GM18511 (cell line): ENCODE measurements at regions not wholly inside any gene's neighbourhood (a gene's known extent, or its start where the extent isn't known, plus 50 kb on each side); places are given as distances from the start of the nearest gene placed in this dataset.

Experiments used
- ATAC-seq: cut with Tn5 transposase; IDR thresholded peaks from one replicate; pipeline ENCODE4 v1.9.1; 2021; ENCODE audit warnings: mild to moderate bottlenecking, moderate library complexity; ENCODE audit not compliant: unreplicated experiment

DNA sequence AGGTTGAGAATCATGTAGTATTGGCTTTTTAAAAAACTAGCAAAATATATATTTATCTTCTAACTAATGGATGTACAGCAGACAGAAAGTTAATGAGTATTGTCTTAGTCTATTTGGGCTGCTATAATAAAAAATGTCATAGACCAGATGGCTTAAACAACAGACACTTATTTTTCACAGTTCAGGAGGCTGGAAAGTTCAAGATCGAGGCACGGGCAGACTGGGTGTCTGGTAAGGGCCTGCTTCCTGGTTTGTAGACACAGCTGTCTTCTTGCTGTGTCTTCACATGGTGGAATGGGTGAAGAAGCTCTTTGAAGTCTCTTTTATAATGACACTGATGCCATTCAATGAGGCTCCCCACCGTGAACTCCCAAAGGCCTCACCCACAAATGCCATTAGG lies 70.1 kb upstream of the KRR1 start:
- no peak for ATAC-seq

DNA sequence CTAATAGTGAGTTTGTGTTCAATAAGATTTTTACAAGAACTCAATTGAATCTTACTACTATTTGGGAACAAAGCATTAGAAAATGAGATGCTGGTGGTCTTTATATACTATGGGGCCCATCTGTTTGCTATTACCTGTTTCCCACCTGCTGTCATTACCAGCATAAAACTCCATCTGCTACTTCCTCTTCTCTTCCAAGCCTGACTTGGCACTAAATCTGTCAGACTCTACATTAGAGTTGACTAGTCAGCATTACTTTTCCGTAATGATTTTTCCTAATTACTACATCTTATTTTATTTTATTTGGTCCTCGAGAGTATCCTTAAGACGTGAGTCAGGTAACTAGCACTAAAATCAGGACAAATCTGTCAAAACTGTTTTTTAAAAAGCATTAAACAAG lies 68.1 kb upstream of the KRR1 start:
- ATAC-seq, result no peak

DNA sequence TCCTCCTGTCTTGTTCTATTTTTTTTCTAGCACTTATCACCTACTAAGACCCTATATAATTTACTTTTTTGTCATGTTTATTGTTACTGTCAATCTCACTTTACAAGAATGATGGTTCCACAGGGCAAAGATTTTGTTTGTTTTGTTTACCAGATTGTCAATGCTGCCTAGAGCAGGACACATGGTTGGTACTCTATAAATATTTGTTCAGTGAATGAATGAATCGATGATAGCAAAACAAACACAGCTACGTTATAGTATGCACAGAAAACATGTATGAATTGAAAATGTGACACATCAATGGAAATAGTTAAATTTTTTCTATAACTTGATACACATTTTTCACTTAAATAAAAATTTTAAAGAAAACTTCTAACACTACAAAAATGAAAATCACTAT lies 67.1 kb upstream of the KRR1 start:
- ATAC-seq, result no peak

DNA sequence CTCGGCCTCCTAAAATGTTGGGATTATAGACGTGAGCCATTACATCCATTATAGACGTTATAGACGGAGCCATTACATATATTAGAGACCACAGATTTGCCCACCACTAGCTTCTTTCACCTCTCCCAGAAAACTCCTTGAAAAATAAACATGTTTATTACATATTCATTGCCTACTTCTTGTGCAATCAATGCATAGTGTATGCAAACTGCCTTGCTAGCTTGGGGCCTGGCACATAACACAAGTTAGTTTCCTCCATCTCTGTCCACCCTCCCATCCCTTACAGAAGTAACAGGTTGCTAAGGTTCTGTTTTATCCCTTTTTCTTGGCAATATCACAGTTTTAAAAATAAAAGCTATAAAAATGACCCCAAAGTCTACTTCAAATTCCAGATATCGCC lies 66.4 kb upstream of the KRR1 start:
- no peak for ATAC-seq

DNA sequence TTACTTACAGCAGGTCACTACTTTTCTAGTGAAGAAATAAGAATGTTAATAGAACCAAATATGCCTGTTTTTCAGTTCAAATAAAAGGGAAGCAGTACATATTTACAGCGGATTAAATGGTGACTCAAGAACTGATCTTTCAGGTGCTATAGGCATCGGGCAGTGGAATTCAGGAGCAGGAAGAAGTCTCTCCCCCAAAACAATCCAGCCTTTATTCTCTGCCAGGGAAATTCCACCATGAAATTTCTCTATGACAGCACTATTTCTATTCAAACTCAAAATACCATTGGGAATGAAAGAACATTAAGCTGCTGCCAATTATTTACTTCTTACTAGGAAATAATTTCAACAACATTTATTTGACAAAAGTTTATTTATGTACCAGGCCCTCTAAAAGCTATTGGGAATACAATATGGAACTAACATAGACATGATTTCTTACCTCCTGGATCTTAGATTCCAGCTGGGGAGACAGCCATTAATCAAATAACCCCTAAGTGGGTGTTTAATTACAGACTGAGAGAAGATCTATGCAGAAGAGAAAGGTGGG lies 60.3 kb upstream of the KRR1 start:
- ATAC-seq, result no peak

DNA sequence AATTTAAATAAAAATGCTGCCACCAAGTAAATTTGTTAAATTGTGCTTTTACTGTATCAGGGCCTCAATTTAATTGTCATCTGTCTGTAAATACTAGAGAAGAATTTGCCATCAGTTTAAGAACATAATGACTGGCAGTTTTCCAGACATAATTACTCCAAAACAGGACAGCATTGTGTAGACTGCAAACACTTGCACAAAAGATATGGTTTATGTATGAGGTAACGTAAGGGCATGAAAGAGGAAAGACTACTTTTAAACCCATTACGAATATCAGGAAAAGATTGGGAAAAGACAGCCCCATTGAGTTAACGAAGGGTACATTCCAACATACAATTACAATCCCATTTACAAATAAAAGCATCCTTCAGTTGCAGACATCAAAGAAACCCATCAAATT lies 59.8 kb upstream of the KRR1 start:
- ATAC-seq, result no peak

DNA sequence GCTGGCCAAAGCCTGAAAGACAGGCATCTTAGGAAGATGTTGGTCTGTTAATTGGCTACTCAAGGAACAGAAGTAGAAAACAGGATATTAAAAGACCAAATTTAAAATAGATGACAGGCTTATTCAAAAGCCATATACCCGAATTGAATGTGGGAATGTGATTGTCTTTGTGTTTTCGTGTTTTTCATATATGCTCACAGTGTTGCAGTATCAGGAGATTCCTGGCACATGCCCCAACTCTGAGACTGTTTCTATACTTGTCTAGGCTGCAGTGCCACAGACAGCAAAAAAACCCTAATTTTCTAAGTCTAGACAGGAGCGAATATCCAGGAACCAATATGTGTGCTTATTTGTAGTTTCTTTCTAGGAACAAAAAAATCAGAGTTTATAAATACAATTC lies 57.4 kb upstream of the KRR1 start:
- ATAC-seq, result no peak

DNA sequence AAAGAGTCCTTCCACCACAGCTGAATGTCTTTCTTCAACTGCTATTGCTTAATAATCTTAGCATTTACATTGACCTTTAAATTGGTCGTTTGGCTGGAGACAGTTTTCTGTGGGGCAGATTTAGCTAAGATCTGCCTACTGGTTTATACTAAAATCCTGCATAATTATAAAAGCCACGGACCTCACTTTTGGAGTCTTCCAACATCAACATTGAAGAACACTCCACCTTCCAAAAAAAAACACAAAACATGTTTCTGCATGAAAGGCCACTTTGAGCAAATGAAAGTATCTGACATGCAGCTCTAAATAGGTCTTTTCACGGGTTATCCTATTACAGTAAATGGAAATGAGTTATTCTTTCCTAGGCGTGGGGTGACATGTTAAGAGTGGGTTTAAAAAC lies 57.0 kb upstream of the KRR1 start:
- no peak for ATAC-seq

DNA sequence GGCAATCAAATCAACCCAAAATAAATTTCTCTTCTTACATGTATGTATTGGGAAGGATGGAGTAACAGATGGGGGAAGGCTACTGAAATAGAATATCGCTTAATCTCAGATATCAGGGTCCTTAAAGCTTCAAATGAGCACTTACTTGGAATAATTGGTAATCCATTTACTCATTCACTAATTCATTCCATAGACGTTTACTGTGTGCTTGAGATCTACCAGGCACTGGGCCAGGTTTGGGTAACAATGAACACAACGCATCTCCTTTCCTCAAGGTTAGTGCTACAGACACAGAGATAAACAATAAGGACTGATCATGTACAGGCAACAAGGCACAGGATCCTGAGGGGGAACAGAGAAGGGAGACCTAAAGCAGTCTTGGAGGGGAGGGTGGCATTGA lies 54.4 kb upstream of the KRR1 start:
- no peak for ATAC-seq

DNA sequence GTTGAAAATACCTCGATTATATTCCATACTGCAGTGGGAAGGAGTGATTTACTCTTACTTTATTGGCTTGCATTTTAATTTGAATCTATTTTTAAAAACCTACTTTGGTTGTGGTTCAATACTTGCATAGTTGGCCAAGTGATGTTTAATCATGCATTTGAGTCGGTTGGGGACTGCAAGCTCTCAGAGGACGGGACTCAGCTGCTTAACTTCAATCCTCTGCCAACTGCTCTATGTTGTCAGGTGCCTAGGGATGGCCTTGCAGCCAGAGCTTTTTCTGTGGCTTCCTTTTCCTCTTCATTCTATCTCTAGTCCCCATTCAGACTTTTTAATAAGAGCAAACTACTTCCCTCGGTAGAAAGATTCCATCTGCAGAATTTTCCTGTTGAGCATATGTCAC lies 53.4 kb upstream of the KRR1 start:
- ATAC-seq, result no peak

DNA sequence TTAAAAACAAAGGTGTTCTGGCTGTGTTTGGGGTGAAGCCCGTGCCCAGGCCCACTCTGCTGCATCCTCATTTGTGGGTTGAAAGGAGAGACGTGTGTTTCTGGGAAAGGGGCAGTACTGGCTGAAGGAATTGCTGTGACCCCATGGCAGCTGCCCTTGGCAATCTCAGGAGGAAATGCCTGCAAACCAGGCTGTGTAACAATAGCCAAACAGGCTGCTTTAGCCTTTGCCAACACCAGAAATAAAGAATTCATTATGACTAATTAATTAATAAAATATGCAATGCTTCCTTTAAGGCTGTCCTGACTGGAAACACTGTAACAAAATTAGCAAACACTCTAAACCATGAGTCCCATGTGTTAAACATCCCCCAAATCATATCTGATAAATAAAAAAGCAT lies 53.0 kb upstream of the KRR1 start:
- ATAC-seq, result no peak

DNA sequence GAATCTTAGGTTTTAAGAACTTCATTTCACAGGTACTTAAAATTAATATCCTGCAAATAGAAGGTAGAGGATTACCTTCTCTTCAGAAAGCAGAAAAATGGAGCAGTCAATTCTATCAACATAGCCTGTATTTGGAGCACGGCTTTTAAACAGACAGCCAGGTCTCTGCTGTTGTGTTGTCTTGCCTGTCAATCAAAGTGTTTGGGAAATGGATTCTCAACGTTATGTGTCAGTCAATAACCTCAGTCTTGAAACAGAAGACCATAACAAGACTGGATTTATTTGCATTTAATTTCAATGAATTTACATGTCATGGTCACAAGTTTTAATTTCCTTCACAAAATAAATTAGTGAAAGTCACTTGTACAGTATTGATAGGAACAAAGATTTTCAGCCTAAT lies 51.9 kb upstream of the KRR1 start:
- ATAC-seq, result no peak

DNA sequence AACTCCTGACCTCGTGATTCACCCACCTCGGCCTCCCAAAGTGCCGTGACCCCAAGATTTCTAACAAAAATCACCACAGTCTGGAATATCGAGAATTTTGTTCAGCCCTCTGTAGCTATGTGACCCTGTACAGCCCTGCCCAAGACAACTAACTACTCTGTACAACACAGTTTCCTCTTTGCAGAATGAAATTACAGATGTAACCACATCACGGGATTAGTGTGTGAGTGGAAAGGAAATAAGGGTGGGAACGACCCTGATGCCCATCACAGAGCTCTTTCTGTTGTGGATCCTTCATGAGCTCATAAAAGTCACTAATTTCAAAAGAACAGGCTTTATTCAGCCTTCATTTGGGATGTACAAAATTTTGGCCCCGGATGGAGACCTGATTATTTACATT lies 50.5 kb upstream of the KRR1 start:
- no peak for ATAC-seq
